PC-3 (cell line): ENCODE measurements at regions not wholly inside any gene's neighbourhood (a gene's known extent, or its start where the extent isn't known, plus 50 kb on each side); places are given as distances from the start of the nearest gene placed in this dataset.

Experiments used
- CTCF ChIP-seq: fragments of 300-600 bp; sonication (generic); conservative IDR thresholded peaks from 2 replicates; pipeline ENCODE4 v1.5.1; 2017; ENCODE audit warnings: antibody characterized with exemption, low read depth, mild to moderate bottlenecking, low read length
- EZH2 ChIP-seq: fragments of 300-600 bp; sonication (generic); IDR thresholded peaks from one replicate; pipeline ENCODE4 v1.6.1; 2017; ENCODE audit warnings: antibody characterized with exemption, mild to moderate bottlenecking, low read length; ENCODE audit not compliant: unreplicated experiment

- no peak for TF ChIP-seq EZH2
- TF ChIP-seq CTCF = no peak
These were observed 435.2 kb upstream of the CCDC54 start for GRCh38 chr3:106942051-106942450.
